ENCODE measurements at regions not wholly inside any gene's neighbourhood (a gene's known extent, or its start where the extent isn't known, plus 50 kb on each side); places are given as distances from the start of the nearest gene placed in this dataset.
A peak's percentile ranks its signal among the peaks of the same experiment; 100 is the strongest.

- FAIRE-seq = no peak
- Histone ChIP-seq H3K9me3 (ENCODE audit: control insufficient read depth in 2 of 3, insufficient read depth in 1 of 3, low read length in 3 of 3) (no peaks in the 10 kb centered on the region), H3K27me3 (ENCODE audit: control insufficient read depth, insufficient read depth, low read length) (no peaks in the 10 kb centered on the region), H3K4me1 (ENCODE audit: control insufficient read depth in 2 of 3, insufficient read depth in 2 of 3, low read depth in 1 of 3, low read length in 3 of 3) (no peaks in the 10 kb centered on the region), H3K27ac (ENCODE audit: low read depth in 2 of 2, low read length in 2 of 2) (no peak overlapping the region), H3K36me3 (ENCODE audit: control insufficient read depth in 2 of 3, insufficient read depth in 3 of 3, low read length in 3 of 3) (no peaks in the 10 kb centered on the region), H3K9ac (ENCODE audit: low read length in 3 of 3) (no peak overlapping the region), H3K4me3 (ENCODE audit: low read length in 3 of 3) (no peak overlapping the region)
- intact Hi-C loops (cut with DNase I) = no loop called here
- no peak for DNase-seq
- no peak for TF ChIP-seq CTCF (IDR thresholded peaks at IDR 0.05; ENCODE audit: borderline replicate concordance, extremely low read depth, insufficient read depth)
These were observed 1989.0 kb downstream of the C4orf33 start for GRCh38 chr4:131084997-131085396.

- DNase-seq = peak in 2 of 5 donors; percentile 45 to 71
- intact Hi-C loops (cut with DNase I) = no loop called here
- peak; percentile 92 for FAIRE-seq
These were observed 1995.9 kb downstream of the C4orf33 start for GRCh38 chr4:131091896-131092295.

GRCh38 chr4:131093303-131093702, 1997.4 kb downstream of the C4orf33 start:
- Histone ChIP-seq H3K9me3 (ENCODE audit: control insufficient read depth in 2 of 3, insufficient read depth in 1 of 3, low read length in 3 of 3) (no peaks in the 10 kb centered on the region), H3K4me1 (ENCODE audit: control insufficient read depth in 2 of 3, insufficient read depth in 2 of 3, low read depth in 1 of 3, low read length in 3 of 3) (no peaks in the 10 kb centered on the region), H3K4me3 (ENCODE audit: low read length in 3 of 3) (no peak overlapping the region), H3K36me3 (ENCODE audit: control insufficient read depth in 2 of 3, insufficient read depth in 3 of 3, low read length in 3 of 3) (no peaks in the 10 kb centered on the region), H3K9ac (ENCODE audit: low read length in 3 of 3) (no peak overlapping the region), H3K27me3 (ENCODE audit: control insufficient read depth, insufficient read depth, low read length) (no peaks in the 10 kb centered on the region), H3K27ac (ENCODE audit: low read depth in 2 of 2, low read length in 2 of 2) (no peak overlapping the region)
- TF ChIP-seq CTCF (IDR thresholded peaks at IDR 0.05; ENCODE audit: borderline replicate concordance, extremely low read depth, insufficient read depth) = no peak
- FAIRE-seq (no peak), DNase-seq (no peak)
- intact Hi-C loops (cut with DNase I) = no loop called here

More at GRCh38 chr4:131091896-131092295, 1995.9 kb downstream of the C4orf33 start:
- Histone ChIP-seq H3K4me3 (ENCODE audit: low read length in 3 of 3) (no peak overlapping the region), H3K9me3 (ENCODE audit: control insufficient read depth in 2 of 3, insufficient read depth in 1 of 3, low read length in 3 of 3) (no peaks in the 10 kb centered on the region), H3K27me3 (ENCODE audit: control insufficient read depth, insufficient read depth, low read length) (no peaks in the 10 kb centered on the region), H3K9ac (ENCODE audit: low read length in 3 of 3) (no peak overlapping the region), H3K4me1 (ENCODE audit: control insufficient read depth in 2 of 3, insufficient read depth in 2 of 3, low read depth in 1 of 3, low read length in 3 of 3) (no peaks in the 10 kb centered on the region), H3K36me3 (ENCODE audit: control insufficient read depth in 2 of 3, insufficient read depth in 3 of 3, low read length in 3 of 3) (no peaks in the 10 kb centered on the region), H3K27ac (ENCODE audit: low read depth in 2 of 2, low read length in 2 of 2) (no peak overlapping the region)
- TF ChIP-seq CTCF (IDR thresholded peaks at IDR 0.05; ENCODE audit: borderline replicate concordance, extremely low read depth, insufficient read depth) = peak; percentile 27

GRCh38 chr4:131098976-131099375, 2003.0 kb downstream of the C4orf33 start:
- H3K9ac ChIP-seq (ENCODE audit: low read length in 3 of 3) = no peak overlapping the region
- intact Hi-C loops (cut with DNase I) = no loop called here
- no peak overlapping the region for H3K4me3 ChIP-seq (ENCODE audit: low read length in 3 of 3)
- FAIRE-seq (no peak), DNase-seq (peak in 1 of 5 donors; percentile 39)
- H3K4me1 ChIP-seq (ENCODE audit: control insufficient read depth in 2 of 3, insufficient read depth in 2 of 3, low read depth in 1 of 3, low read length in 3 of 3) = no peaks in the 10 kb centered on the region
- no peaks in the 10 kb centered on the region for H3K36me3 ChIP-seq (ENCODE audit: control insufficient read depth in 2 of 3, insufficient read depth in 3 of 3, low read length in 3 of 3)
- H3K27me3 ChIP-seq (ENCODE audit: control insufficient read depth, insufficient read depth, low read length) = no peaks in the 10 kb centered on the region
- H3K27ac ChIP-seq (ENCODE audit: low read depth in 2 of 2, low read length in 2 of 2) = no peak overlapping the region
- no peaks in the 10 kb centered on the region for H3K9me3 ChIP-seq (ENCODE audit: control insufficient read depth in 2 of 3, insufficient read depth in 1 of 3, low read length in 3 of 3)
- no peak for TF ChIP-seq CTCF (IDR thresholded peaks at IDR 0.05; ENCODE audit: borderline replicate concordance, extremely low read depth, insufficient read depth)

Measured in kidney (tissue), 13 donors.